ENCODE measurements at regions not wholly inside any gene's neighbourhood (a gene's known extent, or its start where the extent isn't known, plus 50 kb on each side); places are given as distances from the start of the nearest gene placed in this dataset.

- H3K9me3 ChIP-seq (ENCODE audit: control insufficient read depth in 2 of 2, low read length in 2 of 2), result no peaks in the 10 kb centered on the region
Observed at GRCh38 chr9:130766021-130766926, 68.8 kb upstream of the ABL1 start.

DNA sequence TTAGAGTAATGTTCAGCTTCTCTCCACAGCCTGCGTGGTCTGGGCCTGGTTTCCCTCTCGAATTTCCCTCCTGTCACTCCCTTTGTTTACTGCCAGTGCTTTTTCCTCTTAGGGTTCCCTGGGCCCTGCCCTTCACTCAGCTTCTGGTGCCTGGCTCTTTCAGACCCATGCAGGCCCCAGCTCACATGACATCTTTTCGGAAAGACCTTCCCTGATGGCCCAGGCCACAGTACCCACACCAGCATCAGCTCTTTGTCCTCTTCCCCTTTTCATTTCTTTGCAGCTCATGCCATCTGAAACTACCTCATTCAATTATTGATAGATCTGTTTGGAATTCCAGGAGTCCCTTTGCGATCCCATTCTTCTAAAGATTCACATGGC lies 68.1 kb upstream of the ABL1 start:
- no peak overlapping the region for H3K4me3 Mint-ChIP-seq
- H3K27ac Mint-ChIP-seq, result peak overlapping the region in 2 of 3 donors; percentile 62 to 78
- DNase-seq (no peak), ATAC-seq (ENCODE audit: low read depth in 2 of 2) (no peak)
- Histone ChIP-seq H3K36me3 (ENCODE audit: control insufficient read depth, insufficient read depth, low read length) (no peaks in the 10 kb centered on the region), H3K27me3 (ENCODE audit: control insufficient read depth, insufficient read depth, low read length) (no peaks in the 10 kb centered on the region), H3K9me3 (ENCODE audit: control insufficient read depth in 2 of 2, low read length in 2 of 2) (no peaks in the 10 kb centered on the region), H3K27ac (ENCODE audit: insufficient read depth, low read length, poor library complexity, severe bottlenecking) (no peak overlapping the region), H3K4me3 (ENCODE audit: low read depth, low read length) (no peak overlapping the region), H3K4me1 (ENCODE audit: control insufficient read depth, insufficient read depth, low read length, poor library complexity, severe bottlenecking) (peaks cover 3% of the 10 kb centered on the region)
- H3K4me1 Mint-ChIP-seq, result peaks cover 11 to 48% (median 41%) of the 10 kb centered on the region in 4 donors
- peaks cover 0 to 2% (median 0%) of the 10 kb centered on the region in 7 donors for H3K9me3 Mint-ChIP-seq
- no peaks in the 10 kb centered on the region for H3K36me3 Mint-ChIP-seq
- no peaks in the 10 kb centered on the region for H3K27me3 Mint-ChIP-seq

More at GRCh38 chr9:130766021-130766926, 68.8 kb upstream of the ABL1 start:
- Histone ChIP-seq H3K36me3 (ENCODE audit: control insufficient read depth, insufficient read depth, low read length) (no peaks in the 10 kb centered on the region), H3K4me1 (ENCODE audit: control insufficient read depth, insufficient read depth, low read length, poor library complexity, severe bottlenecking) (peaks cover 3% of the 10 kb centered on the region), H3K4me3 (ENCODE audit: low read depth, low read length) (no peak overlapping the region), H3K27me3 (ENCODE audit: control insufficient read depth, insufficient read depth, low read length) (no peaks in the 10 kb centered on the region), H3K27ac (ENCODE audit: insufficient read depth, low read length, poor library complexity, severe bottlenecking) (no peak overlapping the region)
- Mint-ChIP-seq H3K9me3 (peaks cover 0 to 2% (median 0%) of the 10 kb centered on the region in 7 donors), H3K36me3 (peaks cover 2% of the 10 kb centered on the region), H3K4me1 (peaks cover 11 to 52% (median 42%) of the 10 kb centered on the region in 4 donors), H3K27ac (peak overlapping the region in 1 of 3 donors; percentile 78), H3K4me3 (peak overlapping the region in 1 of 4 donors; percentile 38), H3K27me3 (no peaks in the 10 kb centered on the region)
- ATAC-seq (ENCODE audit: low read depth in 2 of 2) (no peak), DNase-seq (no peak)

DNA sequence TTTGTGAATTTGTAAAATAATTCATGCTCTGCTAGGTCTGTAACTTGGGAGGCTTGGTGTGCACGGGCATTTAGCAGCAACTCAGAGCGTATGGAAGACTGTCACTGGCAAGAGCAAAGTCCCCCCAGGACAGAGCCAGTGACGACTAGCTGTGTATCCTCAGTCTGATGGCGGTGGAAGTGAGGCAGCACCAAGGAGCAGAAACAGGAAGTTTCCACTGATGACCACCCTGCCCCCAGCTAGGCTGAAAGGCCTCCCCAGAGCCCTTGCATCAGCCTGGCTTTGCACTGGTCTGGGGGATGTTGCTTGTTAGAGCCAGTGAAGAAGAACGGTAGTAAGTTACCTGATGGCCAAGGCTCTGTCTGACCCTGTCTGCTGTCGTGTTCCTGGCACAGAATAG lies 66.8 kb upstream of the ABL1 start:
- no peak overlapping the region for H3K27ac ChIP-seq (ENCODE audit: insufficient read depth, low read length, poor library complexity, severe bottlenecking)
- Mint-ChIP-seq H3K4me3 (no peak overlapping the region), H3K27me3 (no peaks in the 10 kb centered on the region), H3K9me3 (peaks cover 0 to 2% (median 0%) of the 10 kb centered on the region in 7 donors), H3K27ac (no peak overlapping the region), H3K4me1 (peaks cover 15 to 48% (median 45%) of the 10 kb centered on the region in 4 donors), H3K36me3 (peaks cover 6% of the 10 kb centered on the region)
- H3K9me3 ChIP-seq (ENCODE audit: control insufficient read depth in 2 of 2, low read length in 2 of 2), result no peaks in the 10 kb centered on the region
- H3K4me3 ChIP-seq (ENCODE audit: low read depth, low read length), result no peak overlapping the region
- H3K36me3 ChIP-seq (ENCODE audit: control insufficient read depth, insufficient read depth, low read length), result no peaks in the 10 kb centered on the region
- H3K4me1 ChIP-seq (ENCODE audit: control insufficient read depth, insufficient read depth, low read length, poor library complexity, severe bottlenecking), result peaks cover 3% of the 10 kb centered on the region
- DNase-seq (no peak), ATAC-seq (ENCODE audit: low read depth in 2 of 2) (no peak)
- H3K27me3 ChIP-seq (ENCODE audit: control insufficient read depth, insufficient read depth, low read length), result no peaks in the 10 kb centered on the region

DNA sequence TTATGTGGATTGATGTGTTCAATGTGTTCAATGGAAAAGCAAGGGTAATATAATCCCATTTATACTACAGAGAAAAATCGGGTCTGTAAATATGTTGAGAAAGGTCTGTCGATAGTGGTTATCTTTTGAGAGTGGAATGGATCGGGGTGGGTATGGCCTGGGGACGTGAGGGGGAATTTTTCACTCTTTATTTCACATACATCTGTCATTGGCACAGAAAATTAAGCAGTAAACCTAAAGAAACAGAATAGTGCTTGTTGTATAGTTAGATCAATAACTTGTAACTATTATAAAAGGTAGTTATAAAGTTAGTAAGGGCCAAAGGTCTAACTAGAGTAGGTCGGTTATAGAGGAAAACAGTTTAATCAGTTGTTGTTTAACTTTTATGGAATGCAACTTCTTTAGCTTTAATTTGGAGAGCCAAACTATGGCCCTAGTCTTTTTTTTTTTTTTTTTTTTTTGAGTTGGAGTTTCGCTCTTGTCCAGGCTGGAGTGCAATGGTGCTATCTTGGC lies 66.1 kb upstream of the ABL1 start:
- no peak for DNase-seq
- Mint-ChIP-seq H3K36me3 (peaks cover 6% of the 10 kb centered on the region), H3K4me1 (peaks cover 15 to 43% (median 40%) of the 10 kb centered on the region in 4 donors), H3K4me3 (no peak overlapping the region), H3K27me3 (no peaks in the 10 kb centered on the region), H3K27ac (peak overlapping the region in 1 of 3 donors; percentile 5), H3K9me3 (no peaks in the 10 kb centered on the region)
- Histone ChIP-seq H3K4me1 (ENCODE audit: control insufficient read depth, insufficient read depth, low read length, poor library complexity, severe bottlenecking) (peaks cover 3% of the 10 kb centered on the region), H3K27ac (ENCODE audit: insufficient read depth, low read length, poor library complexity, severe bottlenecking) (no peak overlapping the region), H3K4me3 (ENCODE audit: low read depth, low read length) (no peak overlapping the region), H3K9me3 (ENCODE audit: control insufficient read depth in 2 of 2, low read length in 2 of 2) (no peaks in the 10 kb centered on the region), H3K36me3 (ENCODE audit: control insufficient read depth, insufficient read depth, low read length) (no peaks in the 10 kb centered on the region), H3K27me3 (ENCODE audit: control insufficient read depth, insufficient read depth, low read length) (no peaks in the 10 kb centered on the region)
- ATAC-seq (ENCODE audit: low read depth in 2 of 2), result no peak

DNA sequence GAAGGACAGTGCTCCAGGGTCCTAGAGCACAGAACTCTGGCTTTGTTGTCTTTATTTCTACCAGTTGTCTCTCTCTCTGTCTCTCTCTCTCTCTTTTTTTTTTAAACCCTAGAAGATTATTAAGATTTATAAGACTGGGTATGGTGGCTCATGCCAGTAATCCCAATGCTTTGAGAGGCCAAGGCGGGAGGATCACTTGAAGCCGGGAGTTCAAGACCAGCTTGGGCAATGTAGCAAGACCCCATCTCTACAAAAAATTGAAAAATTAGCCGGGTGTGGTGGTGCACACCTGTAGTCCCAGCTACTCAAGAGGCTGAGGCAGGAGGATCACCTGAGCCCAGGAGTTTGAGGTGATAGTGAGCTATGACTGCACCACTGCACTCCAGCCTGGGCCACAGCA lies 65.0 kb upstream of the ABL1 start:
- Histone ChIP-seq H3K36me3 (ENCODE audit: control insufficient read depth, insufficient read depth, low read length) (no peaks in the 10 kb centered on the region), H3K27me3 (ENCODE audit: control insufficient read depth, insufficient read depth, low read length) (no peaks in the 10 kb centered on the region), H3K27ac (ENCODE audit: insufficient read depth, low read length, poor library complexity, severe bottlenecking) (no peak overlapping the region), H3K4me1 (ENCODE audit: control insufficient read depth, insufficient read depth, low read length, poor library complexity, severe bottlenecking) (peaks cover 2% of the 10 kb centered on the region), H3K4me3 (ENCODE audit: low read depth, low read length) (no peak overlapping the region), H3K9me3 (ENCODE audit: control insufficient read depth in 2 of 2, low read length in 2 of 2) (peaks cover 0 to 3% of the 10 kb centered on the region in 2 experiments)
- Mint-ChIP-seq H3K4me1 (peaks cover 15 to 41% (median 35%) of the 10 kb centered on the region in 4 donors), H3K36me3 (peaks cover 6% of the 10 kb centered on the region), H3K27me3 (no peaks in the 10 kb centered on the region), H3K27ac (no peak overlapping the region), H3K4me3 (no peak overlapping the region), H3K9me3 (peaks cover 0 to 3% (median 0%) of the 10 kb centered on the region in 7 donors)
- ATAC-seq (ENCODE audit: low read depth in 2 of 2), result no peak
- DNase-seq, result no peak

GRCh38 chr9:130770679-130771442 lies 64.2 kb upstream of the ABL1 start:
- no peaks in the 10 kb centered on the region for H3K27me3 Mint-ChIP-seq
- H3K4me3 ChIP-seq (ENCODE audit: low read depth, low read length), result no peak overlapping the region
- no peaks in the 10 kb centered on the region for H3K36me3 ChIP-seq (ENCODE audit: control insufficient read depth, insufficient read depth, low read length)
- H3K27ac ChIP-seq (ENCODE audit: insufficient read depth, low read length, poor library complexity, severe bottlenecking), result no peak overlapping the region
- H3K4me3 Mint-ChIP-seq, result no peak overlapping the region
- no peaks in the 10 kb centered on the region for H3K27me3 ChIP-seq (ENCODE audit: control insufficient read depth, insufficient read depth, low read length)
- DNase-seq (peak in 2 of 3 donors; percentile 24 to 61), ATAC-seq (ENCODE audit: low read depth in 2 of 2) (no peak)
- H3K4me1 Mint-ChIP-seq, result peaks cover 15 to 38% (median 28%) of the 10 kb centered on the region in 4 donors
- no peak overlapping the region for H3K27ac Mint-ChIP-seq
- no peaks in the 10 kb centered on the region for H3K4me1 ChIP-seq (ENCODE audit: control insufficient read depth, insufficient read depth, low read length, poor library complexity, severe bottlenecking)
- peaks cover 0 to 3% (median 0%) of the 10 kb centered on the region in 7 donors for H3K9me3 Mint-ChIP-seq
- H3K9me3 ChIP-seq (ENCODE audit: control insufficient read depth in 2 of 2, low read length in 2 of 2), result peaks cover 0 to 7% of the 10 kb centered on the region in 2 experiments
- peaks cover 11% of the 10 kb centered on the region for H3K36me3 Mint-ChIP-seq

- Mint-ChIP-seq H3K4me1 (peaks cover 15 to 29% (median 22%) of the 10 kb centered on the region in 4 donors), H3K9me3 (peaks cover 0 to 3% (median 0%) of the 10 kb centered on the region in 7 donors), H3K27ac (no peak overlapping the region), H3K36me3 (peaks cover 12% of the 10 kb centered on the region), H3K4me3 (no peak overlapping the region), H3K27me3 (no peaks in the 10 kb centered on the region)
- DNase-seq, result no peak
- H3K27me3 ChIP-seq (ENCODE audit: control insufficient read depth, insufficient read depth, low read length), result no peaks in the 10 kb centered on the region
- H3K4me1 ChIP-seq (ENCODE audit: control insufficient read depth, insufficient read depth, low read length, poor library complexity, severe bottlenecking), result no peaks in the 10 kb centered on the region
- H3K9me3 ChIP-seq (ENCODE audit: control insufficient read depth in 2 of 2, low read length in 2 of 2), result peaks cover 0 to 7% of the 10 kb centered on the region in 2 experiments
- H3K27ac ChIP-seq (ENCODE audit: insufficient read depth, low read length, poor library complexity, severe bottlenecking), result no peak overlapping the region
- no peak for ATAC-seq (ENCODE audit: low read depth in 2 of 2)
- no peaks in the 10 kb centered on the region for H3K36me3 ChIP-seq (ENCODE audit: control insufficient read depth, insufficient read depth, low read length)
- H3K4me3 ChIP-seq (ENCODE audit: low read depth, low read length), result no peak overlapping the region
Observed at GRCh38 chr9:130772185-130772584, 62.9 kb upstream of the ABL1 start.

Measured in CD4-positive, CD25-positive, alpha-beta regulatory T cell (primary cell).